A673 (cell line): ENCODE measurements at regions not wholly inside any gene's neighbourhood (a gene's known extent, or its start where the extent isn't known, plus 50 kb on each side); places are given as distances from the start of the nearest gene placed in this dataset.

Experiments used
- BruUV-seq: library from RNA; stranded (reverse); fragments of 400-500 nt; replicated peaks from 2 replicates; lab custom pipeline; 2021; lab: Mats Ljungman, UMichigan
- CTCF ChIA-PET: fragments of 300-600 bp; sonication (Branson Sonifier 250); formaldehyde crosslinking; loops from one replicate; lab custom pipeline; 2022; ENCODE audit warnings: antibody characterized with exemption; lab: Charles Lee
- POLR2A ChIA-PET: fragments of 300-600 bp; sonication (Branson Sonifier 250); formaldehyde crosslinking; loops from one replicate; lab custom pipeline; 2022; ENCODE audit warnings: antibody characterized with exemption; ENCODE audit not compliant: low non-redundant PET; lab: Charles Lee
- DNase-seq: peaks from one replicate; pipeline ENCODE4 v3.0.0-alpha.2; 2015; ENCODE audit warnings: low spot score
- H3K27ac ChIP-seq: fragments of 200-600 bp; sonication (generic); 2 replicates; pipeline ENCODE4 v1.5.1; 2016; ENCODE audit warnings: mixed run types, low read depth, mild to moderate bottlenecking, mixed read lengths, antibody characterized with exemption, low read length; ENCODE audit not compliant: poor library complexity, severe bottlenecking
- H3K27me3 ChIP-seq: fragments of 200-600 bp; sonication (generic); replicated peaks from 2 replicates; pipeline ENCODE4 v1.6.1; 2017; ENCODE audit warnings: mixed run types, low read depth, mild to moderate bottlenecking, mixed read lengths, antibody characterized with exemption, low read length; ENCODE audit not compliant: insufficient read depth, poor library complexity
- H3K36me3 ChIP-seq: fragments of 200-600 bp; sonication (generic); 2 replicates; pipeline ENCODE4 v1.6.1; 2016; ENCODE audit warnings: mixed run types, mild to moderate bottlenecking, mixed read lengths, antibody characterized with exemption, low read length; ENCODE audit not compliant: insufficient read depth, poor library complexity, severe bottlenecking
- H3K4me1 ChIP-seq: fragments of 200-600 bp; sonication (generic); 2 replicates; pipeline ENCODE4 v1.6.1; 2017; ENCODE audit warnings: mixed run types, mild to moderate bottlenecking, mixed read lengths, antibody characterized with exemption, low read length; ENCODE audit not compliant: insufficient read depth, poor library complexity, severe bottlenecking
- H3K4me3 ChIP-seq: fragments of 200-600 bp; sonication (generic); 2 replicates; pipeline ENCODE4 v1.5.1; 2016; ENCODE audit warnings: low read depth, mixed run types, mild to moderate bottlenecking, mixed read lengths, low read length; ENCODE audit not compliant: poor library complexity, severe bottlenecking
- H3K9me3 ChIP-seq: fragments of 200-600 bp; sonication (generic); 2 replicates; pipeline ENCODE4 v1.6.1; 2016; ENCODE audit warnings: mixed run types, low read depth, mild to moderate bottlenecking, mixed read lengths, antibody characterized with exemption, low read length; ENCODE audit not compliant: poor library complexity, severe bottlenecking
- EZH2 ChIP-seq: fragments of 200-600 bp; sonication (generic); IDR thresholded peaks from 2 replicates; pipeline ENCODE4 v1.6.1; 2017; ENCODE audit warnings: borderline replicate concordance, low read depth, mild to moderate bottlenecking, mixed read lengths, antibody characterized with exemption, low read length; ENCODE audit not compliant: poor library complexity, severe bottlenecking
- intact Hi-C: fragments of 100-400 bp; cut with micrococcal nuclease; formaldehyde crosslinking; loops from one replicate; pipeline ENCODE4 v1.10.0; 2022; ENCODE audit not compliant: unreplicated experiment
- TF ChIP-seq, protein P1 (sequence below): fragments of 300-800, 200-600 bp; sonication (generic); conservative IDR thresholded peaks from 2 replicates; pipeline ENCODE4 v1.5.1; 2017; ENCODE audit warnings: low read depth, mild to moderate bottlenecking, antibody characterized with exemption, low read length, moderate library complexity, mixed read lengths

DNA sequence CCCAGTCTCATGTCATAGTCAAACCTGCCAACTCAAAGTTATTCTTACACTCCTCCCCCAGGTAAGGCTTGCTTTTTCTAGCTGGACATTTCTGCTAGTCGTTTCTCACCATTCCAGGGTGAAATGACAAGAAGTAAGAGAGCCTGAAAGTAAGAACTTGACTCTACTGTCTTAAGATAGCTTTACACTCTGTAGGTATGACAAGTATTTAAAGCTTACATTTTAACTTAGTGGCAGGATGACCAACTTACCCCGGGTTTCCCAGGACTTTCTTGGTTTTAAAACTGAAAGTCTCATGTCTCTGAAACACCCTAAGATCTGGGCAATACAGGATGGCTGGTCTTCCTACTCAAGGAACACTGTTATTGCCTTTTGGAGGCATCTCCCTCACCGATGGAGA lies 67.5 kb upstream of the PIK3R1 start:
- Histone ChIP-seq H3K27me3 (no peaks in the 10 kb centered on the region), H3K4me3 (no peak overlapping the region), H3K36me3 (no peaks in the 10 kb centered on the region), H3K27ac (no peak overlapping the region), H3K4me1 (no peaks in the 10 kb centered on the region), H3K9me3 (no peaks in the 10 kb centered on the region)
- no peak for DNase-seq
- intact Hi-C loops = no loop called here
- ChIA-PET POLR2A (no interaction called here), CTCF (no interaction called here)
- no TSS peak for BruUV-seq
- no peak for TF ChIP-seq EZH2
- TF ChIP-seq, protein P1, sequence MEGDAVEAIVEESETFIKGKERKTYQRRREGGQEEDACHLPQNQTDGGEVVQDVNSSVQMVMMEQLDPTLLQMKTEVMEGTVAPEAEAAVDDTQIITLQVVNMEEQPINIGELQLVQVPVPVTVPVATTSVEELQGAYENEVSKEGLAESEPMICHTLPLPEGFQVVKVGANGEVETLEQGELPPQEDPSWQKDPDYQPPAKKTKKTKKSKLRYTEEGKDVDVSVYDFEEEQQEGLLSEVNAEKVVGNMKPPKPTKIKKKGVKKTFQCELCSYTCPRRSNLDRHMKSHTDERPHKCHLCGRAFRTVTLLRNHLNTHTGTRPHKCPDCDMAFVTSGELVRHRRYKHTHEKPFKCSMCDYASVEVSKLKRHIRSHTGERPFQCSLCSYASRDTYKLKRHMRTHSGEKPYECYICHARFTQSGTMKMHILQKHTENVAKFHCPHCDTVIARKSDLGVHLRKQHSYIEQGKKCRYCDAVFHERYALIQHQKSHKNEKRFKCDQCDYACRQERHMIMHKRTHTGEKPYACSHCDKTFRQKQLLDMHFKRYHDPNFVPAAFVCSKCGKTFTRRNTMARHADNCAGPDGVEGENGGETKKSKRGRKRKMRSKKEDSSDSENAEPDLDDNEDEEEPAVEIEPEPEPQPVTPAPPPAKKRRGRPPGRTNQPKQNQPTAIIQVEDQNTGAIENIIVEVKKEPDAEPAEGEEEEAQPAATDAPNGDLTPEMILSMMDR = no peak

DNA sequence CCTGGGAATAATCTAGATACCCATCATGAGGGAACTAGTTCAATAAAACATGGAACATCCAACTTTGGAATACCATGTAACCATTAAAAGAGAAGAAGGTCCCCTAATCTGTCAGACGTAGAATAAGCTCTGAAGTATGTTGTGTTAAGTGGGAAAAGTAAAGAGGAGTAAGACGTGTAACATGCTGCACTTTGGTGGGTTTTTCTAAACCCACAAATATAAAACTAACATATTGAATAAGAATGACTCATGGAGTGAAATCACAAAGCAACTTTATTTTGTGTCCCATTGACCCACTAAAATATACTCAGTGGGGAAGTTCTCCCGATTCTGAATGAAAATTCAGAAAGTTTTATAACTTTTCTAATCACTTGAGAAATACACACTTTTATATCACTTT lies 67.9 kb upstream of the PIK3R1 start:
- Histone ChIP-seq H3K36me3 (no peaks in the 10 kb centered on the region), H3K9me3 (no peaks in the 10 kb centered on the region), H3K4me3 (no peak overlapping the region), H3K27ac (no peak overlapping the region), H3K4me1 (no peaks in the 10 kb centered on the region), H3K27me3 (no peaks in the 10 kb centered on the region)
- TF ChIP-seq, protein P1 = no peak
- TF ChIP-seq EZH2 = no peak
- intact Hi-C loops = no loop called here
- ChIA-PET POLR2A (no interaction called here), CTCF (no interaction called here)
- no TSS peak for BruUV-seq
- no peak for DNase-seq

- ChIA-PET CTCF (no interaction called here), POLR2A (no interaction called here)
- H3K27ac ChIP-seq = no peak overlapping the region
- no peaks in the 10 kb centered on the region for H3K36me3 ChIP-seq
- H3K4me3 ChIP-seq = no peak overlapping the region
- intact Hi-C loops = no loop called here
- no peaks in the 10 kb centered on the region for H3K9me3 ChIP-seq
- no peaks in the 10 kb centered on the region for H3K27me3 ChIP-seq
- DNase-seq = no peak
- TF ChIP-seq, protein P1 = no peak
- TF ChIP-seq EZH2 = no peak
- no peaks in the 10 kb centered on the region for H3K4me1 ChIP-seq
- no TSS peak for BruUV-seq
These were observed 74.1 kb upstream of the PIK3R1 start for GRCh38 chr5:68141494-68141893.
